ENCODE measurements at regions not wholly inside any gene's neighbourhood (a gene's known extent, or its start where the extent isn't known, plus 50 kb on each side); places are given as distances from the start of the nearest gene placed in this dataset.

DNA sequence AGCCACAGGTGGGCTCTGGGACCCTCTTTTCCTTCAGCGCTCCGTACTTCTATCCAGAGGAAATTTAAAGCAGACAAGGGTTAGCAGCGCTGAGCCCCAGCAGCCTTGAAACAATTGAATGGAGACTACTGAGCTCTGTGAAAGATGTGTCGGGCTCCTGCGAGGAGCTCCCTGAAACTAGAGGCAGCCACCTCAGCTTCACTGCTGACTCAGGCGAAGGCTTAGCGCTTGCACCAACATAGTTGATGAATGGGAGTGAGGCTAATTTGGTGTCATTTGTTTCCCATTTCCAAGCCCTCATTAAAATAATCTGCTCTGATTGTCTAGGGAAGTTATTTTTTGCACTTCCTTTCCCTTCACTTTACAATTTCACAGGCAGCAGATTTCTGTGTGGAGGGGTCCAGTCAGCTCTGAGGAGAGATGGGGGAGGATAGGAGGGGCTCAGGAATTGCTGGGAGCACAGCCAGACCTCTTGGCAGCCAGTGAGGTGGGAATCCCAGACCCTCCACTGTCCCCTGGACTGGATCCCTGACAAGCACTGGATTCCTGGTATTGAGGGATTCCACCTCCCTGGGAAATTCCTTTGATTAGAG, 398.9 kb upstream of the PLXNA2 start:
- no peak overlapping the region for H3K27ac ChIP-seq (ENCODE audit: low read depth in 1 of 2, low read length in 2 of 2)
- no peak overlapping the region for H2AFZ ChIP-seq (ENCODE audit: insufficient read depth, low read depth, low read length, poor library complexity, severe bottlenecking)
- TF ChIP-seq, protein P1, sequence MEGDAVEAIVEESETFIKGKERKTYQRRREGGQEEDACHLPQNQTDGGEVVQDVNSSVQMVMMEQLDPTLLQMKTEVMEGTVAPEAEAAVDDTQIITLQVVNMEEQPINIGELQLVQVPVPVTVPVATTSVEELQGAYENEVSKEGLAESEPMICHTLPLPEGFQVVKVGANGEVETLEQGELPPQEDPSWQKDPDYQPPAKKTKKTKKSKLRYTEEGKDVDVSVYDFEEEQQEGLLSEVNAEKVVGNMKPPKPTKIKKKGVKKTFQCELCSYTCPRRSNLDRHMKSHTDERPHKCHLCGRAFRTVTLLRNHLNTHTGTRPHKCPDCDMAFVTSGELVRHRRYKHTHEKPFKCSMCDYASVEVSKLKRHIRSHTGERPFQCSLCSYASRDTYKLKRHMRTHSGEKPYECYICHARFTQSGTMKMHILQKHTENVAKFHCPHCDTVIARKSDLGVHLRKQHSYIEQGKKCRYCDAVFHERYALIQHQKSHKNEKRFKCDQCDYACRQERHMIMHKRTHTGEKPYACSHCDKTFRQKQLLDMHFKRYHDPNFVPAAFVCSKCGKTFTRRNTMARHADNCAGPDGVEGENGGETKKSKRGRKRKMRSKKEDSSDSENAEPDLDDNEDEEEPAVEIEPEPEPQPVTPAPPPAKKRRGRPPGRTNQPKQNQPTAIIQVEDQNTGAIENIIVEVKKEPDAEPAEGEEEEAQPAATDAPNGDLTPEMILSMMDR (IDR thresholded peaks at IDR 0.05), result no peak
- H3K9me3 ChIP-seq (replicated peaks in 1 of 2; ENCODE audit: control insufficient read depth in 1 of 2, insufficient read depth in 1 of 2, low read length in 2 of 2), result no peaks in the 10 kb centered on the region
- Mint-ChIP-seq H3K4me1 (no peaks in the 10 kb centered on the region), H3K36me3 (no peaks in the 10 kb centered on the region), H3K9me3 (no peaks in the 10 kb centered on the region), H3K4me3 (no peak overlapping the region), H3K27me3 (ENCODE audit: low read depth in 3 of 3) (peaks cover 0 to 10% (median 8%) of the 10 kb centered on the region in 3 donors), H3K27ac (no peak overlapping the region)
- no peak overlapping the region for H3K4me2 ChIP-seq (replicated peaks; ENCODE audit: extremely low read depth, low read length, poor library complexity, severe bottlenecking)
- H3K27me3 ChIP-seq (ENCODE audit: control insufficient read depth in 2 of 2, insufficient read depth in 2 of 2, low read length in 2 of 2), result no peaks in the 10 kb centered on the region
- 92% methylated on average over 3 of the region's 7 CpGs for WGBS (ENCODE audit: insufficient coverage)
- DNase-seq, result no peak
- no peaks in the 10 kb centered on the region for H4K20me1 ChIP-seq (ENCODE audit: insufficient read depth, low read length)
- H3K79me2 ChIP-seq (ENCODE audit: insufficient read depth, low read length), result no peaks in the 10 kb centered on the region
- H3K4me3 ChIP-seq (replicated peaks in 1 of 3; ENCODE audit: low read depth in 2 of 3, low read length in 3 of 3), result no peak overlapping the region
- intact Hi-C loops (cut with micrococcal nuclease), result no loop called here
- H3K9ac ChIP-seq (ENCODE audit: insufficient read depth, low read length, poor library complexity, severe bottlenecking), result no peak overlapping the region
- no peaks in the 10 kb centered on the region for H3K4me1 ChIP-seq (ENCODE audit: control insufficient read depth in 1 of 2, insufficient read depth in 2 of 2, low read length in 2 of 2)
- H3K36me3 ChIP-seq (replicated peaks in 1 of 2; ENCODE audit: control insufficient read depth in 1 of 2, insufficient read depth in 2 of 2, low read length in 2 of 2), result no peaks in the 10 kb centered on the region

DNA sequence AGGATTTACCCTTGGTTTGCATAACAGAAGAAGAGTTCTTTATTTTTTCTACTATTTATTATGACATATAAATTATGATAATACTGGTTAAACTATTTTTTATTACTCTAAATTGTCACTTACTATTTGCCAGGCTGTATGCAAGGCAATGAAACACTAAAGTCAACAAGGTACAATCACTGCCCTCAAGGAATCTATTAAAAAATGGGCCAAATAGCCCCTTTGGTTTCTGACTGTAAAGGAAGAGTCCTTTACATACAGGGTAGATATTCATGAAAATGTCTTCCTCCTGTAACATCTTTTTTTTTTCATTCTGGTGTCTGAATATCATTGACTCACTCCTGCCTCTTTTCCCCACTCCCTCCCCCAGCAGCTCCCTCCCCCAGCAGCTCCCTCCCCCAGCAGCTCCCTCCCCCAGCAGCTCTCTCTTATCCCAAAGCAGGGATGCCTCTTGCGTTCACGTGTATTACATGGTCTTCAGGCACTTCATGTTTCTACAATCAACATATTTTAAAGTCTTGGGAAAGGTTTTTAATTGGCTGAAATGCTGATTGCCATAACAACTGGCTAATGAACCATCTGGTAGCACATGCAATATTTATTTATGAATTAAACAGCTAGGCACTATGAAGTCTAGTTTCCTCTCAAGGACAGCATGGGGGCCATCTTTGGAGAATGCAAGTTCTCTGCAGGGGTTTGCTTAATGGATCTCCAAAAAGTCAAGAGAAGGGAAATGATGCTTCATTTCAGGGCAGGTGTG, 400.4 kb upstream of the PLXNA2 start:
- Histone ChIP-seq H3K79me2 (ENCODE audit: insufficient read depth, low read length) (no peaks in the 10 kb centered on the region), H4K20me1 (ENCODE audit: insufficient read depth, low read length) (no peaks in the 10 kb centered on the region), H3K27me3 (ENCODE audit: control insufficient read depth in 2 of 2, insufficient read depth in 2 of 2, low read length in 2 of 2) (no peaks in the 10 kb centered on the region), H3K9ac (ENCODE audit: insufficient read depth, low read length, poor library complexity, severe bottlenecking) (no peak overlapping the region), H3K36me3 (replicated peaks in 1 of 2; ENCODE audit: control insufficient read depth in 1 of 2, insufficient read depth in 2 of 2, low read length in 2 of 2) (no peaks in the 10 kb centered on the region), H3K4me3 (replicated peaks in 1 of 3; ENCODE audit: low read depth in 2 of 3, low read length in 3 of 3) (no peak overlapping the region), H3K4me1 (ENCODE audit: control insufficient read depth in 1 of 2, insufficient read depth in 2 of 2, low read length in 2 of 2) (no peaks in the 10 kb centered on the region), H3K27ac (ENCODE audit: low read depth in 1 of 2, low read length in 2 of 2) (no peak overlapping the region), H2AFZ (ENCODE audit: insufficient read depth, low read depth, low read length, poor library complexity, severe bottlenecking) (no peak overlapping the region), H3K4me2 (replicated peaks; ENCODE audit: extremely low read depth, low read length, poor library complexity, severe bottlenecking) (no peak overlapping the region), H3K9me3 (replicated peaks in 1 of 2; ENCODE audit: control insufficient read depth in 1 of 2, insufficient read depth in 1 of 2, low read length in 2 of 2) (no peaks in the 10 kb centered on the region)
- Mint-ChIP-seq H3K4me3 (no peak overlapping the region), H3K27me3 (ENCODE audit: low read depth in 3 of 3) (peaks cover 0 to 11% (median 6%) of the 10 kb centered on the region in 3 donors), H3K9me3 (no peaks in the 10 kb centered on the region), H3K27ac (no peak overlapping the region), H3K36me3 (no peaks in the 10 kb centered on the region), H3K4me1 (no peaks in the 10 kb centered on the region)
- TF ChIP-seq, protein P1 (IDR thresholded peaks at IDR 0.05), result no peak
- no CpG with 5 or more reads among the region's 2 CpGs for WGBS (ENCODE audit: insufficient coverage)
- intact Hi-C loops (cut with micrococcal nuclease), result no loop called here
- no peak for DNase-seq
